Activated CD4-positive, alpha-beta T cell treated with anti-CD3 and anti-CD28 coated beads, Interleukin-2, amount 50 U/mL, for 24 hours (primary cell): ENCODE measurements at regions not wholly inside any gene's neighbourhood (a gene's known extent, or its start where the extent isn't known, plus 50 kb on each side); places are given as distances from the start of the nearest gene placed in this dataset.
"Not testable (repeated sequence)": the region's sequence is repeated elsewhere in the genome, so short reads cannot be mapped to it uniquely, and the experiment has no call there.

ENCODE experiments used
- DNase-seq, 2 donors: peaks; one replicate each; pipeline ENCODE4 v3.0.0-alpha.2; 2020; ENCODE audit warnings: low read depth in 1 of 2, low spot score in 1 of 2

DNA sequence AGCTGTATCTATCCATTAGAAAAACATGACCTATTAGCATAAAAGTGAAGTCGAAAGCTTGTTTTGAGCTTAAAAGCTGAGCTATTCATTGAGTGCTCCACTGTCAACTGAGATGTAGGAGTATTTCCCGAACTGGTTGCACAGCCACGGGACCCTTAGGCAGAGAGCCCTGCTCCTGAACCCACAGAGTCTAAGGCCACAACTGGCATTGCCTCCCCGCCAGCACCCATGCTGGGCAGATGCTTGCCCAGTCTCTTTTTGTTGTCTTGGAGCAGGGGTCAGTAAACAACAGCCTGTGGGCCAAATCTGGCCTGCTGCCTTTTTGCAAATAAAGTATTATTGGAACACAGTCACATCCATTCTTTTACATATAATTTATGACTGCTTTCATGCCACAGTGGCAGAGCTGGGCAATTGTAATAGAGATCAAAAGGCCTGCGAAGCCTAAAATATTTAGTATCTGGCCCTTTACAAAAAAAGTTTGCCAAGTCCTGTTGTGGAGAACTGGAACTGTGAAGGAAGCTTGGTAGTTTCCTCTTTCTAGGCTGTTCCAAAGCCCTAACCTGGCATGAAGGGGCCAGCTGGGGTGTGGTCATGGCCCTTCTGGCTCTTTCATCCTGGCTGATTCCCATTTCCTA, 58.4 kb upstream of the WAPL start:
- DNase-seq: no peak

GRCh38 chr10:86580521-86580891, 58.9 kb upstream of the WAPL start:
- DNase-seq: no peak

DNA sequence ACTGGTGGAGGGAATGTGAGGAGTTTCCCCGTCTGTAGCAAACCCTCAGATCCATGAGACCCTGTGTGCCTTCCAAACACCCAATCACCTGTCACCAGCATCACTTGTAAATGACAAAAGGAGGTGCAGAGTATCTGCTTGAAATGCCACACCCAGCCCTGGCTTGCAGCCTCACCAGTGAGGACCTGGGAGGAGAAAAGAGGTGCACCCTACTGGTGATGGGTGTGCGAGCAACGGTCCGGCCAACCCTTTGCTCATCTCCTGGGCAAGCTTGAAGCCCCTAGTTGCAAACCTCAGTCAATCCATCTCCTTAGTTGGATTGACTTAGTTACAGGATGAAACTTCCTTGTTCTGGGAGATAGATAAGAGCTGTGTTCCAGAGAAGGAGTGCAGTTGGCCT, 62.4 kb upstream of the WAPL start:
- DNase-seq: no peak

DNA sequence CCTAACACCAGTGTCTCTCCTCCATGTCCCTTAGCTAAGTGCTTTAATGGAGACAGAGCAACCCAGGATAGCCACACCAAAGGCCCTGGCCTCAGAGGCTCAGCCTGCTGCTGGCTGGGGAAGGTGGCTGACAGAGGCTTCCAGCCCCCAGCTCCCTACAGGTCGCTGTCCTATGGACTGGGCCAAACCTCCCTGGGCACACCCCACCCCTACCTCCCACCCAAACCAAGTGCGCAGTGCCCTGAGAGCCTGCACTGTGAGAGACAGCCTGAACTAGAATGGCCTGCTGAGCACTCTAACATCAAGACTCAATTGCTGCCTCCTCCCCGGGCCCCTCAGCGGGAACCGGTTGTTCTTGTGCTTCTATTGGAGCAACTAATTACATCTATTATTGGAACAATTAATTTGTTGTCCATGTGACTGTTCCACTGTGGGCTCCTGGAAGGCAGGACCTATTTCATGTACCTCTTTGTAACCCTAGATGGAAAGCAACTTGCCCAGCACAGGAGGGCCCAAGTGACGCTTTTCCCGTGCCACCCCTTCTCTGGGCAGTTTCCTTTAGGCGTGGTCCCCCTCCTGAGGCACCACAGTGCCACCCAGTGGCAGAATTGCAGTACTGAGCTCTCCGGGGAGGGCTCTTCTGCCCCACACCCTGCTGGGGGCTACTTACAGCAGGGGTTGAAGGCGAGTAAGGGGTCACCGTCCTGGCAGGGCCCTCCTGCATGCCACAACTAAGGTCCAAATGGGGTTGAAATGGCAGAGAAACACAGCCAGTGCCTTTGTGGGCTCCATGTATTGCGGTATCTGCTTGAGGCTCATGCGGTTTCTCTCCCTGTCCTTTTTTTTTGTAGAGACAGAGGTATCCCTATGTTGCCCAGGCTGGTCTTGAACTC, 63.7 kb upstream of the WAPL start:
- DNase-seq: peak; percentile 52 to 53

GRCh38 chr10:86586516-86586915, 64.9 kb upstream of the WAPL start:
- no peak for DNase-seq

DNA sequence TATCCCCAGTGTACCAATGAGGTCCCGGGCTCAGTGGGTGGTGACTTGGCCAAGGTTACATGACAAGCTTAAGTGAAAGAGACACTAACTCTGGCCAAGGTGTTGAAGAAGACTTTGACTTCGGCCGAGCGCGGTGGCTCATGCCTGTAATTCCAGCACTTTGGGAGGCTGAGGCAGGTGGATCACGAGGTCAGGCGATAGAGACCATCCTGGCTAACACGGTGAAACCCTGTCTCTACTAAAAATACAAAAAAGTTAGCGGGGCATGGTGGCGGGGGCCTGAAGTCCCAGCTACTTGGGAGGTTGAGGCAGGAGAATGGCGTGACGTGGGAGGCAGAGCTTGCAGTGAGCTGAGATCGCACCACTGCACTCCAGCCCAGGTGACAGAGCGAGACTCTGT, 65.6 kb upstream of the OPN4 start:
- DNase-seq: not testable (repeated sequence)

DNA sequence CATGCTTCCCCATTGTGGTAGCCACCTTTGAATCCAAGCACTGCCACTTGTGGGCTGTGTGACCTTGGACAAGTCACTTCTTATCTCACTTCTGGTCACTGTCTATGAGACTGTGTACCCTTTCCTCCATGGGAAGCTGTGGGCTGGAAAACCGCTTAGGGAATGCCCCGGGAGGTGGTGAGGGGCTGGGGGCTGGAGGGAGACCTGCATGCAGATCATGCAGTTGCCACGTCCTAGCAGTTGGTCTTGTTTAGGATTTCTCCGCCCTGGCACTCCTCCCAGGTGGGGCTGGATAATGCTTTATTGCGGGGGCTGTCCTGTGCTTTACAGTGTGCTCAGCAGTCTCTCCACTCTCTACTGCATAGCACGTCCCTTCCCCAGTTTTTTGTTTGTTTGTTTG, 62.9 kb upstream of the OPN4 start:
- no peak for DNase-seq

- DNase-seq: no peak
These were observed 61.9 kb upstream of the OPN4 start for GRCh38 chr10:86592413-86592812.

DNA sequence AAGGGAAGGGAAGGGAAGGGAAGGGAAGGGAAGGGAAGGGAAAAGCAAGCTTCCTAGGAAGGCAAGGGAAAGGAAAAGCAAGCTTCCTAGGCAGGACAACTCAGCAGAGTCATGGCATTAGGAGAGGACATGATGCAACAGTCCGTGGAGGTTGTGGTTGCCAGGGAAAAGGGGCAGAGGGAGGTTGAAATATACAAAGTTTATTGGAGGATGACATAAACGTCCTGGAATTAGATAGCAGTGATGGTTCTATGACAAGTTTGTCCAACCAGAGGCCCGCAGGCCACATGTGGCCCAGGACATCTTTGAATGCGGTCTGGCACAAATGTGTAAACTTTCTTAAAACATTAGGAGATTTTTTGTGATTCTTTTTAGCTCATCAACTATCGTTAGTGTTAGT, 59.8 kb upstream of the OPN4 start:
- DNase-seq: no peak

DNA sequence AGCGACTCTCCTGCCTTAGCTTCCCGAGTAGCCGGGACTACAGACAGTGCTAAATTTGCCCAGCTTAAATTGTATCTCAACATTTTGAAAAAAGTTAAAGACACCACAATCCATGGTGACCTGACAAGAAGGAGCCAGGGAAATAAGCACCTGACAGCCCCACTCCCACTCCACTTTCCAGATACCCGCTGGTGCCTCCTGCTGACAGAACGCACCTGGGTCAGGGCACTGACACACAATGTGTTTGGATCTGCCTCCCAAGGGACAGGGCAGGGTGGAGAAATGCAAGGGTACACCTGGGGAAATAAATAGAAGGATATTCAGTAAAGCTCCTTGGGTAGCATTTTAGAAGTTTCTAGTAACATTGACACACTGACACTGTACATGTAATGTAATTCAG, 58.9 kb upstream of the OPN4 start:
- no peak for DNase-seq

GRCh38 chr10:86596266-86596665, 58.1 kb upstream of the OPN4 start:
- DNase-seq: no peak

GRCh38 chr10:86597306-86597705, 57.0 kb upstream of the OPN4 start:
- DNase-seq: no peak

- DNase-seq: no peak
These were observed 56.2 kb upstream of the OPN4 start for GRCh38 chr10:86598151-86598550.

GRCh38 chr10:86599041-86599440, 55.3 kb upstream of the OPN4 start:
- no peak for DNase-seq

GRCh38 chr10:86599729-86600128, 54.6 kb upstream of the OPN4 start:
- DNase-seq: no peak

- no peak for DNase-seq
These were observed 54.1 kb upstream of the OPN4 start for GRCh38 chr10:86600296-86600695.

DNA sequence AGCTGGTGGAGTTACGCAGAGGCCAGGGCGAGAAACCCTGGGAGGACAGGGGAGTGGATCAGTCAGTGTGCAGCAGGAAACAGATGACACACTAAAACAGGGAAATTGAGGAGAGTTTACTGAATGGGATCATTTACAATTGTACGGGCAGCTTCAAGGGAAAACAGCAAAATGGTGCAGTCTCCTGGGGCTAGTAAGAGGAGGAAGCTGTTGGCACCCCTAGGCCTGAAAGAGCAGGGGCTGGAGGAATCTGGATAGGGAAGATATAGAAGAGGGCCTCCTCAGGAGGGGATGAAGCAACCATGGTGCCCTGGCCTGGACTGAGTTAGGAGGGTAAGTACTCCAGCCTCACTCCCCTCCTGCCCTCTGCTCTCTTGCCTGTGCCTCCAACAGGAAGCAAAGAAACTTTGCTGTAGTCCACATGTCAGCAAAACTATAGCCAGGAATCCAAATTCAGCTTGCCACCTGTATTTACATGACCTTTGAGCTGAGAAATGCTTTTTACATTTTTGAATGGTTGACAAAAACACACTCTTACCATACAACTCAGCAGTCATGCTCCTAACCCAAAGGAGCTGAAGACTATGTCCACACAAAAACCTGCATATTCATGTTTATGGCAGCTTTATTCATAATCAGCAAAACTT, 52.3 kb upstream of the OPN4 start:
- DNase-seq: no peak

DNA sequence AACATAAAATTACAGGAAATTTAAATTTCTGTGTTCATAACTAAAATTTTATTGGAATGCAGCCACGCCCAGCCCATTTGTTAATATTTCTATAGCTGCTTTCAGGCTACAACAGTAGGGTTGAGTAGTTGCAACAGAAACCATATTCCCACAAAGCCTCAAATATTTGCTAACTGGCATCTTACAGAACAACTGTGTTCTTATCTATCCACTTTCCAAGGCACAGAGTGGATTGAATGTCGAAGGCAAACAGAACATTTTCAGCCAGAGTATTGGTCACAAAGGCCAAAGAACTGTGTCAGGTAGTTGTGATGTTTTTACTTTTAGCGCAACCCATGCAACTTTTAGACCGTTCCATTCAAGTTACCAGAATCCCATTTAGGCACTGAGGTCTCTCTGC, 51.1 kb upstream of the OPN4 start:
- DNase-seq: no peak
